ENCODE measurements at regions not wholly inside any gene's neighbourhood (a gene's known extent, or its start where the extent isn't known, plus 50 kb on each side); places are given as distances from the start of the nearest gene placed in this dataset.

DNA sequence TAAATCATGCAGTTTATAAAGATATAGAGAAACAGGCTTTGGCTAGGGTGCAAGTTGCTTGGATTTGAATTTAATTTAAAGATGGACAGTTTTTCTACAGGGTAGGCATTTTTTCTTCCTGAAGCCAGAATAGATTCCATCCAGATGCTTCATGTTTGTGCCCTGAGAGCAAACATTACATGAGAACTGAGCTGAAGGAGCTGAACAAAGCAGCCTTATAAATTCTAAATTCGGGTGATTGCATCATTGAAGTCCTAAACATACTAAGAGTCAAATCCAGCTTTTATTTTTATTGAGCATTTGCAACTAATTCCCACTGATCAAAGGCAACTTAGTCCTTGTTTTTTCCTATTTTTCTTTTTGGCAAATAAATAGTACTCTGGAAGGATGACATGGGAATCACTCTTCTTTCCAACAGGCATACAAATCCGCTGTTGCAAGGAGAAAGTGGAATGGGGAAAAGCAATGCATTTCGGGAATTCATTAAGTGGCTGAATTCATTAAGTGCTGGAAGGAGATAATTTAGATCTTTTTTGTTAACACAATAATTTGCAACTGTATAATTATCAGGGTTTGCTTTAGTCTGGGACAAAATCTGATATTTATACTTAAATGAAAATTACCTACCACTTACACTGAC, 828.0 kb downstream of the SLC4A3 start:
- H3K4me2 ChIP-seq (ENCODE audit: low read depth, low read length, poor library complexity, severe bottlenecking): no peak overlapping the region
- no peaks in the 10 kb centered on the region for H4K20me1 ChIP-seq (ENCODE audit: insufficient read depth, low read length, poor library complexity, severe bottlenecking)
- H3K27me3 ChIP-seq (ENCODE audit: insufficient read depth, low read length, poor library complexity, severe bottlenecking): no peaks in the 10 kb centered on the region
- H3K9me2 ChIP-seq (replicated peaks; ENCODE audit: low read depth, low read length): no peaks in the 10 kb centered on the region
- no peaks in the 10 kb centered on the region for H3K79me2 ChIP-seq (ENCODE audit: insufficient read depth, low read length)
- no peak overlapping the region for H3K4me3 ChIP-seq (ENCODE audit: low read length, poor library complexity, severe bottlenecking)
- H3K9ac ChIP-seq (ENCODE audit: low read depth, low read length, poor library complexity, severe bottlenecking): no peak overlapping the region
- no peak overlapping the region for H2AFZ ChIP-seq (ENCODE audit: low read length)
- no peaks in the 10 kb centered on the region for H3F3A ChIP-seq (ENCODE audit: low read depth)
- H3K9me3 ChIP-seq (ENCODE audit: insufficient read depth, low read depth, low read length): no peaks in the 10 kb centered on the region
- no peaks in the 10 kb centered on the region for H3K4me1 ChIP-seq (ENCODE audit: insufficient read depth, low read length, poor library complexity, severe bottlenecking)
- no peaks in the 10 kb centered on the region for H3K36me3 ChIP-seq (ENCODE audit: insufficient read depth, low read length)
- TF ChIP-seq EZH2phosphoT487 (IDR thresholded peaks at IDR 0.05; ENCODE audit: borderline replicate concordance) (no peak), CTCF (conservative IDR thresholded peaks at IDR 0.05; ENCODE audit: low read length) (no peak)

GRCh38 chr2:220458051-220458450, 830.6 kb downstream of the SLC4A3 start:
- TF ChIP-seq CTCF (conservative IDR thresholded peaks at IDR 0.05; ENCODE audit: low read length): no peak
- TF ChIP-seq EZH2phosphoT487 (IDR thresholded peaks at IDR 0.05; ENCODE audit: borderline replicate concordance): no peak
- Histone ChIP-seq H3K9ac (ENCODE audit: low read depth, low read length, poor library complexity, severe bottlenecking) (no peak overlapping the region), H3K4me2 (ENCODE audit: low read depth, low read length, poor library complexity, severe bottlenecking) (no peak overlapping the region), H3K4me1 (ENCODE audit: insufficient read depth, low read length, poor library complexity, severe bottlenecking) (no peaks in the 10 kb centered on the region), H2AFZ (ENCODE audit: low read length) (no peak overlapping the region), H3K4me3 (ENCODE audit: low read length, poor library complexity, severe bottlenecking) (no peak overlapping the region), H3K36me3 (ENCODE audit: insufficient read depth, low read length) (no peaks in the 10 kb centered on the region), H3K27me3 (ENCODE audit: insufficient read depth, low read length, poor library complexity, severe bottlenecking) (no peaks in the 10 kb centered on the region), H3K9me2 (replicated peaks; ENCODE audit: low read depth, low read length) (no peaks in the 10 kb centered on the region), H4K20me1 (ENCODE audit: insufficient read depth, low read length, poor library complexity, severe bottlenecking) (no peaks in the 10 kb centered on the region), H3F3A (ENCODE audit: low read depth) (no peaks in the 10 kb centered on the region), H3K79me2 (ENCODE audit: insufficient read depth, low read length) (no peaks in the 10 kb centered on the region), H3K9me3 (ENCODE audit: insufficient read depth, low read depth, low read length) (no peaks in the 10 kb centered on the region)

DNA sequence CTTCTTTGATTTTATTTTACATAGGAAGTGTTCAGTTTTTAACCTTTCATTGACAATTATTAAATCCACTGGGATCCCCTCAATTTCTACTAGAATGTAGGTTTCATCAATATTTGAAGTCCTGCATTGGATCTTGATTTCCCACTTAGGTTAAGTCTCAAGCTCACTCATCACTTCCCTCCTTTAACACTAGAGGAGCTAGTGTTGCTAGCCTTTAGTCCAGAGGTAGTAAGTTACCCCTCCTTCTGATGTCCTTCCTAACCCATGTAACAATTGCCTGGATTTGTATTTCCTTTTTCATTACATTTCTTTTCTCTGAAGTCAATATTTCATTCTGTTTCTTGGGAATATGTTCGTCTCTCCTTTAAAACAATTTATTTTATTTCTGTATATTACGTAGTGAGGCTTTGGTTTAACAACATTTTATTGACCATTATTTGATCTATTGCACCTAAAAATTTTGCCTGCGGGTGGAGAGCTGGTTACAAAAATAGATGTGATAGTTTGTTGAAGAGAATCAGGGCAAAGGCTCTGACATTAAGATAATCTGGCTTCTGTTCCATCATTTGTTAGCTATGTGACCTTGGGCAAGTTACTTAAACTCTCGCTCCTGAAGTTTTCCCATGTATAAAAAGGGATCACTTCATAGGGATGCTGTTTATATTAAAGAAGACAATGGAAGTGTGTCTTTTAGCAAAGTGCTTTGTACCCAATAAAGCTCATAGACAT, 833.0 kb downstream of the SLC4A3 start:
- H3K9ac ChIP-seq (ENCODE audit: low read depth, low read length, poor library complexity, severe bottlenecking): no peak overlapping the region
- H3K4me3 ChIP-seq (ENCODE audit: low read length, poor library complexity, severe bottlenecking): no peak overlapping the region
- TF ChIP-seq CTCF (conservative IDR thresholded peaks at IDR 0.05; ENCODE audit: low read length) (no peak; the same call in 1 of the 2 replicates), EZH2phosphoT487 (IDR thresholded peaks at IDR 0.05; ENCODE audit: borderline replicate concordance) (no peak)
- no peaks in the 10 kb centered on the region for H3K4me1 ChIP-seq (ENCODE audit: insufficient read depth, low read length, poor library complexity, severe bottlenecking)
- H3K79me2 ChIP-seq (ENCODE audit: insufficient read depth, low read length): no peaks in the 10 kb centered on the region
- no peaks in the 10 kb centered on the region for H3F3A ChIP-seq (ENCODE audit: low read depth)
- no peaks in the 10 kb centered on the region for H3K9me2 ChIP-seq (replicated peaks; ENCODE audit: low read depth, low read length)
- no peak overlapping the region for H3K4me2 ChIP-seq (ENCODE audit: low read depth, low read length, poor library complexity, severe bottlenecking)
- no peaks in the 10 kb centered on the region for H3K9me3 ChIP-seq (ENCODE audit: insufficient read depth, low read depth, low read length)
- H4K20me1 ChIP-seq (ENCODE audit: insufficient read depth, low read length, poor library complexity, severe bottlenecking): no peaks in the 10 kb centered on the region
- H3K36me3 ChIP-seq (ENCODE audit: insufficient read depth, low read length): no peaks in the 10 kb centered on the region
- H2AFZ ChIP-seq (ENCODE audit: low read length): no peak overlapping the region
- H3K27me3 ChIP-seq (ENCODE audit: insufficient read depth, low read length, poor library complexity, severe bottlenecking): no peaks in the 10 kb centered on the region

Data from Loucy (cell line).